D721Med (cell line): ENCODE measurements at regions not wholly inside any gene's neighbourhood (a gene's known extent, or its start where the extent isn't known, plus 50 kb on each side); places are given as distances from the start of the nearest gene placed in this dataset.

Source experiments
- DNase-seq: peaks from one replicate; pipeline ENCODE4 v3.0.0; 2011; ENCODE audit warnings: low spot score; ENCODE audit not compliant: insufficient read length
- FAIRE-seq: peaks from 2 replicates; lab custom pipeline; 2011; peaks lifted over from hg19 to GRCh38; lab: Jason Lieb, UNC
- TF ChIP-seq, protein P1 (sequence below): IDR thresholded peaks from 2 replicates; pipeline ENCODE4 v1.5.1; 2012; ENCODE audit warnings: mild to moderate bottlenecking, control low read depth; ENCODE audit not compliant: insufficient read depth; ENCODE audit errors: missing control alignments

DNA sequence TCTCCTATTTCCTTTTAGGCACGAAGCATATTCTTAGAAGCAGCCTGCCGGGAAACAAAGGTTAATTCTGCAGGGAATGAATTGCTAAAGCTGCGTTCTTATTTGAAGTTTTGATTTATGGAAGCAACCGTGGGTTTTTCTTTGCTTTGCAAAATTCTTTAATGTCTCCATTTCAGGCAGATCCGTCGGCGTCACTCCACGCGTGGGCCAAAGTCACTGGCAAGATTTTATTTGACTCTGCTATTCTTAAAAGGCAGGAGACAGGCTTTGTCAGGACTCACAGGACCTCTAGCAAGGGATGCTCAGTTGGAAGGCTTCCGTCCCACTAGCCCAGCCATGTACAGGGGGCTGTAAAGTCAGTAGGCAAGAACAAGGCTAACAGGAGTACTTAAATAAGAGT is 387.3 kb upstream of the XYLT1 start:
- FAIRE-seq (no peak), DNase-seq (no peak)
- TF ChIP-seq, protein P1, sequence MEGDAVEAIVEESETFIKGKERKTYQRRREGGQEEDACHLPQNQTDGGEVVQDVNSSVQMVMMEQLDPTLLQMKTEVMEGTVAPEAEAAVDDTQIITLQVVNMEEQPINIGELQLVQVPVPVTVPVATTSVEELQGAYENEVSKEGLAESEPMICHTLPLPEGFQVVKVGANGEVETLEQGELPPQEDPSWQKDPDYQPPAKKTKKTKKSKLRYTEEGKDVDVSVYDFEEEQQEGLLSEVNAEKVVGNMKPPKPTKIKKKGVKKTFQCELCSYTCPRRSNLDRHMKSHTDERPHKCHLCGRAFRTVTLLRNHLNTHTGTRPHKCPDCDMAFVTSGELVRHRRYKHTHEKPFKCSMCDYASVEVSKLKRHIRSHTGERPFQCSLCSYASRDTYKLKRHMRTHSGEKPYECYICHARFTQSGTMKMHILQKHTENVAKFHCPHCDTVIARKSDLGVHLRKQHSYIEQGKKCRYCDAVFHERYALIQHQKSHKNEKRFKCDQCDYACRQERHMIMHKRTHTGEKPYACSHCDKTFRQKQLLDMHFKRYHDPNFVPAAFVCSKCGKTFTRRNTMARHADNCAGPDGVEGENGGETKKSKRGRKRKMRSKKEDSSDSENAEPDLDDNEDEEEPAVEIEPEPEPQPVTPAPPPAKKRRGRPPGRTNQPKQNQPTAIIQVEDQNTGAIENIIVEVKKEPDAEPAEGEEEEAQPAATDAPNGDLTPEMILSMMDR, result no peak

DNA sequence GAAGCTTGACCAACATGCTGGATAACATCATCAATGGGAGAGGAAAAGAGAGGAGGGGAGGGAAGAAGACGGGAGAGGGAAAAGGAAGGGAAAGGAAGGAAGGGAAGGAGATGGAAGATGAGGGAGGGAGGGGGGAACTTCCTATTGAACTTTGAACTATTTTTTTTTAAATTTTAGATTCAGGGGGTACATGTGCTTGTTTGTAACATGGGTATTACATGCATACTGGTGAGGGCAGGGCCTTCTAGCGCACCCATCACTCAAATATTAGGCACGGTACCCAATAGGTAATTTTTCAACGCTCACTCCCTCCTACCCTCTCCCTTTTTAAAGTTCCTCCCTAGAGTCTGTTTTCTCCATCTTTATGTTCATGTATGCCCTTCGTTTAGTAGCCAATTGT is 383.2 kb upstream of the XYLT1 start:
- TF ChIP-seq, protein P1, result no peak
- no peak for FAIRE-seq
- DNase-seq, result no peak

DNA sequence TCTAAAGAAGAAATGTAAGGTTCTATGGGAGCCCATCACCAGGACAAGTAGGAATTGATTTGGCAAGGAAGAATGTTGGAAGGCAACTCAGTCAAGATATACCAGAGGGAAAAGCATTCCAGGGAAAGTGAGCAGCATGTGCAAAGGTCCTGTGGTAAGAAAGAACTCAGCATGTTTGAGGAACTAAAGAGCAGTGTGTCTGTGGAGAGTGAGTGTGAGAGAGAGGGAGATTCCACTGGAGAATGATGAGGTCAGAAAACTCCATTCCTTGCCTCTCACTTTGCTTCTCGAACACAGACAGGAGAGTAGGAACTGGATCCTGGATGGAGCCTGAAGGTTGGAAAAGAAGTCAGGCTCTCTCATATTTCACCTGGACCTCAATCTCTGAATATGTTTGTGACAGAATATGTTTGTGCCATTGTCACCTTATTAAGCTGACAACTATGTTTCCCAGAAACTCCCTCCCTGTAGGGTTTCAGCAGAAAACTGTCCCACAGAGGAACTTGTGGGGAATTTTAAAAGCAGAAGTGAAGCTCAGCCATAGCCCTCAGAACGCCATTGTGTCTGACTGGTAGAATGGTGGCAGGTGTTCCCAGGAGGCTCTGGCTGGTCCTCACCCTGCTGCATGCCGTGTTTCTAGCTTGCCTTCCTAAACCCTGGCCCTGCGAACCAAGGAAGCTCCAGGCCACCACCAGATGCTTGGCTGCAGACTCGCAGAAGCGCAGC is 382.4 kb upstream of the XYLT1 start:
- TF ChIP-seq, protein P1, result no peak
- FAIRE-seq (no peak), DNase-seq (no peak)

DNA sequence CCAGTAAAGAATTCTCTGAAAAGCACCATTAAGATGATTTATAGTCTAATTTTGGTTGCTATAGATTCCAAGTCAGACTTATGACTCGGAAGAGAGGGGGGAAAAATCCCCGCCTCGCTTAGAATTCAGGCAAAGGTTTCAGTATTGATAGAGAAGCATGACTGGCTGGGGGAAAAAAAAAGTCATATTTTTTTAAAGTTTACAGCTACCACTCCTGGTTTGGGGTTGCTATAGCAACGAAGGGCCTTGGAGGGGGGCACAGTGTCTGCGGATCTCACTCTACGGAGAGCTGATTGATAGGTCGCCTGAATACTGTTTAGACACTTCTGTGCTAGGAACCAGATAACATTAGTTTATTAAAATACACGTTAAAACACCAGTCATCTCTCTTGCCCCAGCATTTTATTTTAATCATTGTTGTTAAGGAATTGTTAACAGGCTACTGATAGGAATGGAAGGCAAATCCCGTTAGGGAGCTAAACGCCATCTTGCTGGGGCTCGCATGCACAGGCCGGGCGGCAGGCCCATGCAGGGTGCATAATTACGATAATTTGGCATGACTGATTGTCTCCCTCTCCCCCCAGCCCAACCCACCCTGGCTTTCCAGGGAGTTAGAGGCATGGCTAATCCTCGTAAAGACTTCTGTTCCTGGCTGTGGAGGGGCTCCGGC is 380.0 kb upstream of the XYLT1 start:
- TF ChIP-seq, protein P1, result no peak
- FAIRE-seq (no peak), DNase-seq (no peak)

DNA sequence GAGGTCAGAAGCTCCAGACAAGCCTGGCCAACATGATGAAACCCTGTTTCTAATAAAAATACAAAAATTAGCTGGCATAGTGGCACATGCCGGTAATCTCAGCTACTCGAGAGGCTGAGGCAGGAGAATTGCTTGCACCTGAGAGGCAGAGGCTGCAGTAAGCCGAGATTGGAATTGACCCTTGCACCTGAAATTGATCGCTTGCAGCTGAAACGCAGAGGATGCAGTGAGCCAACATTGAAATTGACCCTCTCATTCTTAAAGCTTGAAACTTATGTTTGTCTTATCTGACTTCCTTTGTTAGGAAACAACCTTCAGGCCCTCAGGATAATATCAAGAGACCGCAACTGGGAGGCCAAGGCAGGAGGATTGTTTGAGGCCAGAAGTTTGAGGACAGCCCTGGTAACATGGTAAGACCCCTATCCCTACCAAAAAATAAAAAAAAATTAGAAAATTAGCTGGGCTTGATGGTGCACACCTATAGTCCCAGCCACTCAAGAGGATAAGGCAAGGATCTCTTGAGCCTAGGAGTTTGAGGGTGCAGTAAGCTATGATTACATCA is 376.6 kb upstream of the XYLT1 start:
- no peak for FAIRE-seq
- DNase-seq, result no peak
- TF ChIP-seq, protein P1, result no peak

DNA sequence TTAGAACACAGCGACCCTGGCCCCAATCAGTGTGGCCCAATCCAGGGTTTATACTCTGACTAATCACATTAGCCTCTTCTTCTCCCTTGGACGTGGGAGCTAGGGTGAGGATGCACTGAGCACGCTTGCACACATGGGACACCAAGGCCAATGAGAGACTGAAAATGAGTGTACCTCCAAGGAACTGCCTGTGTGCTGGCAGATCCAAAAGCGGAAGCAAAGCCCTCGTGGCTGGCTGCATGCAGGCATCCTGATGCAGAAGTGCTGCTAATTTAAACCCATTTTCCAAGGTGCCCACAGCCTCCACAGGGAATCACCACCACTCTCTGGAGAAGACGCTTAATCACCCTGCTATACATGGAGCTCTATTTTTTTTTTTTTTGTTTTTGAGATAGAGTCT is 375.3 kb upstream of the XYLT1 start:
- no peak for DNase-seq
- FAIRE-seq, result no peak

More for the DNA sequence above, 375.3 kb upstream of the XYLT1 start:
- TF ChIP-seq, protein P1, result no peak
